Panc1 (cell line): ENCODE measurements at regions not wholly inside any gene's neighbourhood (a gene's known extent, or its start where the extent isn't known, plus 50 kb on each side); places are given as distances from the start of the nearest gene placed in this dataset.
"Not testable (repeated sequence)": the region's sequence is repeated elsewhere in the genome, so short reads cannot be mapped to it uniquely, and the experiment has no call there.

ENCODE experiments used
- ATAC-seq: fragments of 200-7000 bp; cut with Tn5 transposase; 2 replicates; pipeline ENCODE4 v1.9.1; 2020; ENCODE audit warnings: mild to moderate bottlenecking, moderate library complexity
- BruUV-seq: library from RNA; stranded (reverse); fragments of 400-500 nt; replicated peaks from 2 replicates; lab custom pipeline; 2021; lab: Mats Ljungman, UMichigan
- CTCF ChIA-PET: fragments of 300-600 bp; sonication (Branson Sonifier 250); formaldehyde crosslinking; loops from one replicate; lab custom pipeline; 2022; ENCODE audit warnings: antibody characterized with exemption; lab: Charles Lee
- POLR2A ChIA-PET: fragments of 300-600 bp; sonication (Branson Sonifier 250); formaldehyde crosslinking; loops from one replicate; lab custom pipeline; 2022; ENCODE audit warnings: antibody characterized with exemption; lab: Charles Lee
- DNase-seq: peaks from one replicate; pipeline ENCODE4 v3.0.0-alpha.2; 2010; ENCODE audit warnings: low read depth, low spot score
- H3K27ac ChIP-seq: 2 replicates; pipeline ENCODE4 v1.5.1; 2011; ENCODE audit warnings: mild to moderate bottlenecking, low read length, inconsistent platforms
- H3K27me3 ChIP-seq: fragments of 200-500 bp; sonication (Bioruptor generic); 2 replicates; pipeline ENCODE4 v1.6.0; 2014; ENCODE audit warnings: low read length, inconsistent platforms; ENCODE audit not compliant: control insufficient read depth, insufficient read depth
- H3K36me3 ChIP-seq: fragments of 200-500 bp; sonication (Bioruptor generic); 2 replicates; pipeline ENCODE4 v1.5.1; 2014; ENCODE audit warnings: inconsistent platforms, mild to moderate bottlenecking, low read length, moderate library complexity; ENCODE audit not compliant: control insufficient read depth, insufficient read depth
- H3K4me1 ChIP-seq: 2 replicates; pipeline ENCODE4 v1.5.1; 2011; ENCODE audit warnings: inconsistent platforms, mild to moderate bottlenecking, low read length, moderate library complexity; ENCODE audit not compliant: control insufficient read depth, insufficient read depth
- H3K4me3 ChIP-seq, 2 experiments: 2 replicates each; pipeline ENCODE4 v1.5.1; 2011 to 2012; ENCODE audit warnings: low read depth in 2 of 2, low read length in 2 of 2, mild to moderate bottlenecking in 2 of 2, inconsistent platforms in 1 of 2, moderate library complexity in 1 of 2
- H3K9me3 ChIP-seq: fragments of 200-500 bp; sonication (Bioruptor generic); 2 replicates; pipeline ENCODE4 v1.5.1; 2014; ENCODE audit warnings: low read depth, mild to moderate bottlenecking, inconsistent platforms, low read length, moderate library complexity; ENCODE audit not compliant: control insufficient read depth, insufficient read depth
- CTCF ChIP-seq: fragments of 450-650 bp; IDR thresholded peaks from 2 replicates; pipeline ENCODE4 v1.5.1; 2017; ENCODE audit warnings: mild to moderate bottlenecking
- POLR2AphosphoS5 ChIP-seq: IDR thresholded peaks from 2 replicates; pipeline ENCODE4 v1.6.1; 2012; ENCODE audit warnings: mild to moderate bottlenecking, low read depth, low read length, moderate library complexity
- REST ChIP-seq, 2 experiments: IDR thresholded peaks; 2 replicates each; pipeline ENCODE4 v1.6.1; 2011 to 2012; ENCODE audit warnings: low read depth in 2 of 2, control low read depth in 1 of 2, low read length in 1 of 2, mild to moderate bottlenecking in 1 of 2, moderate library complexity in 1 of 2; ENCODE audit not compliant: insufficient read depth in 1 of 2
- SIN3A ChIP-seq: IDR thresholded peaks from 2 replicates; pipeline ENCODE4 v1.6.1; 2012; ENCODE audit warnings: low read depth, mild to moderate bottlenecking, low read length, moderate library complexity, borderline replicate concordance; ENCODE audit not compliant: insufficient read depth
- TCF7L2 ChIP-seq: IDR thresholded peaks from 2 replicates; pipeline ENCODE4 v1.6.1; 2011; ENCODE audit warnings: mild to moderate bottlenecking, low read depth, low read length, inconsistent platforms
- in situ Hi-C: cut with HindIII; loops from 2 replicates; pipeline ENCODE4 v1.10.0; 2016; ENCODE audit warnings: low sequenced_read_pairs, low pct_unique_long_range_greater_than_20kb
- intact Hi-C: fragments of 100-400 bp; cut with micrococcal nuclease; formaldehyde crosslinking; loops from one replicate; pipeline ENCODE4 v1.10.0; 2022; ENCODE audit not compliant: unreplicated experiment

- TF ChIP-seq POLR2AphosphoS5, result no peak
- Histone ChIP-seq H3K36me3 (no peaks in the 10 kb centered on the region), H3K27ac (no peak overlapping the region), H3K4me3 (no peak overlapping the region), H3K27me3 (no peaks in the 10 kb centered on the region), H3K9me3 (no peaks in the 10 kb centered on the region), H3K4me1 (no peaks in the 10 kb centered on the region)
- no peak for ATAC-seq
- ChIA-PET POLR2A (no interaction called here), CTCF (no interaction called here)
- intact Hi-C loops (no loop called here), in situ Hi-C loops (no loop called here)
- DNase-seq, result no peak
- no TSS peak for BruUV-seq
Observed at GRCh38 chr4:173459857-173460256, 60.9 kb upstream of the SCRG1 start.

DNA sequence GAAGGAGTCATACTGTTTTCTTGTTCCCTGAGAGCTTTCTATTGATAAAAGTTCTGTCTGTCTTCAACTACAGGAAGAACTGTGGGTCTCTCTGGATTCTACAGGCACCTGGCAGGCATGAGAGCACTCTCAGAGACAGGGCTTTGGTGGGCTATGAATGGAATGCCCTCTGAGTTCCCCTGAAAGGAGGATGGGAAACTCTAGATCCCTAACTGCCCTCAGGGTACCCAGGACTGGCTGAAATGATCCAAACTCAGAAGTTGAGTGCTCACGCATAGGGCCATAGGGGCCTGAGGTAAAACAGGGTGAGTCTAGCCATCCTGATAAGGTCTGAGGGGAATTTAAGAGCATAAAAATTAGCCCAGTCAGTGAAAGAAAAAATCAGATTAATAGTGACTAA is 59.0 kb upstream of the SCRG1 start:
- in situ Hi-C loops, result no loop called here
- POLR2A ChIA-PET, result no interaction called here

GRCh38 chr4:173451435-173451834 is 52.5 kb upstream of the SCRG1 start:
- H3K9me3 ChIP-seq, POLR2A ChIA-PET, in situ Hi-C loops, H3K4me1 ChIP-seq, H3K36me3 ChIP-seq, H3K27me3 ChIP-seq, H3K27ac ChIP-seq, DNase-seq, intact Hi-C loops, BruUV-seq, CTCF ChIA-PET, H3K4me3 ChIP-seq, ATAC-seq: not testable (repeated sequence)

More for the DNA sequence above, 59.0 kb upstream of the SCRG1 start:
- ATAC-seq (no peak), DNase-seq (no peak)
- Histone ChIP-seq H3K4me3 (no peak overlapping the region), H3K36me3 (no peaks in the 10 kb centered on the region), H3K27me3 (no peaks in the 10 kb centered on the region), H3K27ac (no peak overlapping the region), H3K9me3 (no peaks in the 10 kb centered on the region), H3K4me1 (no peaks in the 10 kb centered on the region)
- intact Hi-C loops, result no loop called here
- no TSS peak for BruUV-seq
- TF ChIP-seq REST (IDR thresholded peaks at IDR 0.05; ENCODE audit: insufficient read depth in 1 of 2, low read depth in 2 of 2, low read length in 1 of 2) (no peak), CTCF (no peak), SIN3A (no peak), POLR2AphosphoS5 (no peak), TCF7L2 (no peak)
- CTCF ChIA-PET, result no interaction called here
